Activated CD4-positive, alpha-beta T cell treated with anti-CD3 and anti-CD28 coated beads, Interleukin-2, amount 10 ng/mL, durations not matched to agents 7 days and 5 days (primary cell): ENCODE measurements at regions not wholly inside any gene's neighbourhood (a gene's known extent, or its start where the extent isn't known, plus 50 kb on each side); places are given as distances from the start of the nearest gene placed in this dataset.
"Not testable (repeated sequence)": the region's sequence is repeated elsewhere in the genome, so short reads cannot be mapped to it uniquely, and the experiment has no call there.

Source experiments
- CTCF ChIA-PET: fragments of 350-600 bp; sonication (Branson Sonifier 250); formaldehyde crosslinking; loops from one replicate; lab custom pipeline; 2021; ENCODE audit warnings: antibody characterized with exemption; lab: Charles Lee
- POLR2A ChIA-PET: fragments of 350-600 bp; sonication (Branson Sonifier 250); formaldehyde crosslinking; loops from one replicate; lab custom pipeline; 2021; ENCODE audit warnings: antibody characterized with exemption; lab: Charles Lee
- DNase-seq: peaks from one replicate; pipeline ENCODE4 v3.0.0-alpha.2; 2020
- H3K27ac Mint-ChIP-seq: one replicate; pipeline ENCODE4 v1.8.0; 2021; ENCODE audit warnings: mild to moderate bottlenecking, moderate library complexity, mixed read lengths
- H3K27me3 Mint-ChIP-seq: one replicate; pipeline ENCODE4 v1.8.0; 2021; ENCODE audit warnings: mixed read lengths
- H3K36me3 Mint-ChIP-seq: one replicate; pipeline ENCODE4 v1.8.0; 2021; ENCODE audit warnings: low read depth, mixed read lengths
- H3K4me1 Mint-ChIP-seq: one replicate; pipeline ENCODE4 v1.8.0; 2021; ENCODE audit warnings: mixed read lengths
- H3K4me3 Mint-ChIP-seq: one replicate; pipeline ENCODE4 v1.8.0; 2021; ENCODE audit warnings: mild to moderate bottlenecking, moderate library complexity, mixed read lengths
- H3K9me3 Mint-ChIP-seq: one replicate; pipeline ENCODE4 v1.8.0; 2021; ENCODE audit warnings: mixed read lengths

DNA sequence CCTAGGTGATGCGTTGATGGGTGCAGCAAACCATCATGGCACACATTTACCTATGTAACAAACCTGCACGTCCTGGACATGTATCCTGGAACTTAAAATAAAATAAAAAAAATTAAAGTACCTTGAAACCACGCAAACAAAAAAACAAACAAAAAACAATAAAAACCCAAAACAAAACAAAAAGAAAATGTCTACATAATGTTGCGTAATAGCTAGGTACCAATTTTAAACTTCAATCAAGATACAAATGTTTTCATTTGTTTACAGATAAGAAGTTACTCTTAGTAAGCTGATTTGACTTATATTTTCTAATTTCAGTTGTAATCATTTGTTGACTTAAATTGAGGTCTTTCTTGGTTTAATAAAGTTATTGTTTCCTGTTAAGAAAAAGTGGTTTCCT lies 349.6 kb upstream of the KCNMB2 start:
- CTCF ChIA-PET, result no interaction called here
- Mint-ChIP-seq H3K27ac (no peak overlapping the region), H3K9me3 (no peaks in the 10 kb centered on the region), H3K4me1 (no peaks in the 10 kb centered on the region), H3K4me3 (no peak overlapping the region), H3K36me3 (no peaks in the 10 kb centered on the region), H3K27me3 (no peaks in the 10 kb centered on the region)
- no peak for DNase-seq
- POLR2A ChIA-PET, result no interaction called here

DNA sequence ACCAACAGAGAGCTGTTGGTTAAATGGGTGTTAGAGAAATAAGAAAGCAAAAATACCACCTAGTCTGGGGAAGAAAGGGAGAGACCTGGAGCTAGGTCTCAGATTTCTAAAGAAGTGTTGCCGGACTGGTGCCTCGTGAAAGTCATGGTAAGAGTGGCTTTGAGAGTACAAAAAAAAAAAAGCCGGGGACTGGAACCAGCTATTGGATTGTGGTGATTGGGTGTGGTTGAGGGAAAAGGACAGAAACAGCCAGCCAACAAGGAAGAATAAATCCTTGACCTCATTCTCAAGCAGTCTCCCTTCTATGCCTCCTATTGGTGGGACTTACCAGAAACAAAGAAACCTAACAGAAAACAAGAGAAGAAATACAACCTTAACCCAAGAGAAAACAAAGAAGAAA lies 346.4 kb upstream of the KCNMB2 start:
- H3K4me1 Mint-ChIP-seq, result no peaks in the 10 kb centered on the region

DNA sequence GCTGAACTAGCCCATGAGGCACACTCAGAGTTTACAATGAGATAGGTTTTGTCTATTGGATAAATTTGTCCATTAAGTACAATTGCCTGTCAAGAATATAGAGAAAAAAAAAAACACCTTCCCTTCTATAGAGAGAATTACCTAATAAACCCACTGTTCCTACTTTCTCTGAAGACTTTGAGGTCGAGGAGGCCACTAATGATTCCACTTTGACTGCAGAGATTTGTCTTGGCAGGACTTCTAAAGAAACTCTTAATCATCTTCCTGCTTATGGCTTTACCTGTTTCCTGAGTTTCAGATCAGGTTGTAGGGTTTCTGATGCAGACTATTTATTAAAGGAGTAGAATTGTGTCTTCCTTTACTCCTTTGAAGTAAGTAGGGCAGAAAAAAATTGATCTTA lies 342.4 kb upstream of the KCNMB2 start:
- no peak overlapping the region for H3K4me3 Mint-ChIP-seq
- ChIA-PET POLR2A (no interaction called here), CTCF (no interaction called here)
- H3K36me3 Mint-ChIP-seq, result no peaks in the 10 kb centered on the region
- no peaks in the 10 kb centered on the region for H3K9me3 Mint-ChIP-seq
- no peaks in the 10 kb centered on the region for H3K4me1 Mint-ChIP-seq
- no peaks in the 10 kb centered on the region for H3K27me3 Mint-ChIP-seq
- DNase-seq, result no peak
- H3K27ac Mint-ChIP-seq, result no peak overlapping the region

More for the DNA sequence above, 346.4 kb upstream of the KCNMB2 start:
- Mint-ChIP-seq H3K27me3 (no peaks in the 10 kb centered on the region), H3K36me3 (no peaks in the 10 kb centered on the region), H3K9me3 (no peaks in the 10 kb centered on the region), H3K27ac (no peak overlapping the region), H3K4me3 (no peak overlapping the region)
- no peak for DNase-seq
- ChIA-PET POLR2A (no interaction called here), CTCF (no interaction called here)

DNA sequence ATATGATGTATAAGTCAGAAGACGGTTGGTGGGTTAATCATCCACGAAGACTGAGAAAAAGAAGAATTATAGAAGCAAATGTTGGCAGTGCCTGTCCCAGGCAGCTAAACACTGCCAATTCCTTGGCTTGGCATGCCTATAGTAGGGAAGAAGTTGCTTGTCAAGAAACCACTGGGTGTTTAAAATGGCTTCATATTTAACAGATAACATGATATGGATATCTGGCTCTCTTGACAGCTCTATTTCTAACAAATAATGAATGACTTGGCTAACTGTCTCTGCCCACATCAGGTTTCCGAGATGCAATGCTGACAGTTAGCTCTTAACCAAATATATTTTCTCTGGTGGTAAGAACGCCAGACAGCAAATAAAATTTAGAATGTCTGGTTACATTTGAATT lies 341.7 kb upstream of the KCNMB2 start:
- CTCF ChIA-PET, result no interaction called here

GRCh38 chr3:178195824-178196223 lies 340.4 kb upstream of the KCNMB2 start:
- no peak overlapping the region for H3K27ac Mint-ChIP-seq
- DNase-seq, result no peak
- CTCF ChIA-PET, result interaction anchor here (0.6 kb wide), 1 partner anchor 617 kb away, joined by 3 read pairs; no protein-coding TSS in a partner anchor
- H3K9me3 Mint-ChIP-seq, result no peaks in the 10 kb centered on the region
- no peak overlapping the region for H3K4me3 Mint-ChIP-seq
- POLR2A ChIA-PET, result no interaction called here
- no peaks in the 10 kb centered on the region for H3K36me3 Mint-ChIP-seq
- H3K4me1 Mint-ChIP-seq, result no peaks in the 10 kb centered on the region
- no peaks in the 10 kb centered on the region for H3K27me3 Mint-ChIP-seq

More for the DNA sequence above, 341.7 kb upstream of the KCNMB2 start:
- Mint-ChIP-seq H3K9me3 (no peaks in the 10 kb centered on the region), H3K4me3 (no peak overlapping the region), H3K27ac (no peak overlapping the region), H3K36me3 (no peaks in the 10 kb centered on the region), H3K4me1 (no peaks in the 10 kb centered on the region), H3K27me3 (no peaks in the 10 kb centered on the region)
- DNase-seq, result no peak
- POLR2A ChIA-PET, result no interaction called here

DNA sequence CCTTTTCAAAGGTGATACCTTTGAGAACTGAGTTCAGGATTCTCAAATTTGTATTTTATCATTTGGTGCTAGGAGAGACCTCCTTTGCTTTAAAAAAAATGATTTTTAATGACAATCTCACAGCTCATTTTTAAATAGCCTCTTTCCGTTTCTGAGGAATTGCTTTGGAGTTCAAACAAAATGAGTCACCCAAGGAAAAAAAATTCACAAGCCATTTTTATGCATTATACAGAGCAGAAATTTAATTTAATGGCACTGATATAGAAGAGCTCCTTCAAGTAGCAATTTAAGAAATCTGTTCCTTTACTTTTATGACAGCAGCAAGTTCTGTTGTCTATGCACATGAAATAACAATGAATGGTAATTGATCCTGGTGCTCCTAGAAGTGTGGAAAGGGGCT lies 337.9 kb upstream of the KCNMB2 start:
- Mint-ChIP-seq H3K27me3 (no peaks in the 10 kb centered on the region), H3K27ac (no peak overlapping the region), H3K36me3 (no peaks in the 10 kb centered on the region), H3K4me1 (no peaks in the 10 kb centered on the region), H3K9me3 (no peaks in the 10 kb centered on the region), H3K4me3 (no peak overlapping the region)
- ChIA-PET POLR2A (no interaction called here), CTCF (no interaction called here)
- DNase-seq, result no peak

- Mint-ChIP-seq H3K4me1 (no peaks in the 10 kb centered on the region), H3K27ac (no peak overlapping the region), H3K36me3 (no peaks in the 10 kb centered on the region), H3K9me3 (no peaks in the 10 kb centered on the region), H3K4me3 (no peak overlapping the region), H3K27me3 (no peaks in the 10 kb centered on the region)
- no peak for DNase-seq
- POLR2A ChIA-PET, result no interaction called here
- CTCF ChIA-PET, result interaction anchor here (0.6 to 0.7 kb wide), 2 partner anchors 21 to 108 kb away, joined by 3 read pairs; no protein-coding TSS in a partner anchor
These were observed 335.9 kb upstream of the KCNMB2 start for GRCh38 chr3:178200316-178200715.

GRCh38 chr3:178201714-178202113 lies 334.5 kb upstream of the KCNMB2 start:
- DNase-seq, result no peak
- POLR2A ChIA-PET, result no interaction called here
- Mint-ChIP-seq H3K4me1 (no peaks in the 10 kb centered on the region), H3K27ac (no peak overlapping the region), H3K27me3 (no peaks in the 10 kb centered on the region), H3K9me3 (no peaks in the 10 kb centered on the region), H3K36me3 (no peaks in the 10 kb centered on the region), H3K4me3 (no peak overlapping the region)
- CTCF ChIA-PET, result interaction anchor here (0.6 to 0.9 kb wide), 2 partner anchors 23 to 413 kb away, joined by 3 to 5 read pairs; no protein-coding TSS in a partner anchor

GRCh38 chr3:178202194-178202593 lies 334.0 kb upstream of the KCNMB2 start:
- no peak overlapping the region for H3K27ac Mint-ChIP-seq
- H3K4me3 Mint-ChIP-seq, result no peak overlapping the region
- no peaks in the 10 kb centered on the region for H3K9me3 Mint-ChIP-seq
- ChIA-PET POLR2A (no interaction called here), CTCF (no interaction called here)
- no peak for DNase-seq
- no peaks in the 10 kb centered on the region for H3K27me3 Mint-ChIP-seq
- no peaks in the 10 kb centered on the region for H3K4me1 Mint-ChIP-seq
- H3K36me3 Mint-ChIP-seq, result no peaks in the 10 kb centered on the region

DNA sequence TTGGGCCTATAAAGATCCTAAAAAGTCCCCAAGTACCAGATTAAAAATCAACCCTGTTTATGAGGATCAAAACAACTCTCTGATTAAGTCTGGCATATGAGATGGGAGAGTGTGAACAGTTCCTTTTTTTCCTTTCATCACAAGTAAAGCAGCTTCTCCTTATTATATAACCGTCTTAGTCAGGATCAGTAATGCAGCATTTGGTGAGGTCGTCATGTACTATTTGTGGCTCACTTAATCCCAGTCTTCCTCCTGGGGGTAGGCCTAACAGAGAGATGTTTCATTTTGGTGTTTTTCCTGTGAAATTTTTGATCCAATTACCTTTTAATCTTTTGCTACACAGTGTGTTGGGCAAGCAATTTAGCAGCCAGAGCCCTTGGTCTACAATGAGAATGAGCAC lies 333.1 kb upstream of the KCNMB2 start:
- DNase-seq, result no peak
- H3K27ac Mint-ChIP-seq, result no peak overlapping the region
- no peaks in the 10 kb centered on the region for H3K36me3 Mint-ChIP-seq
- H3K4me1 Mint-ChIP-seq, result no peaks in the 10 kb centered on the region
- POLR2A ChIA-PET, result no interaction called here
- CTCF ChIA-PET, result interaction anchor here (0.5 to 1.4 kb wide), 2 partner anchors 14 to 1795 kb away, joined by 3 read pairs; no protein-coding TSS in a partner anchor
- no peaks in the 10 kb centered on the region for H3K9me3 Mint-ChIP-seq
- H3K4me3 Mint-ChIP-seq, result no peak overlapping the region
- no peaks in the 10 kb centered on the region for H3K27me3 Mint-ChIP-seq

GRCh38 chr3:178203650-178204049 lies 332.6 kb upstream of the KCNMB2 start:
- Mint-ChIP-seq H3K27me3 (no peaks in the 10 kb centered on the region), H3K4me1 (no peaks in the 10 kb centered on the region), H3K4me3 (no peak overlapping the region), H3K27ac (no peak overlapping the region), H3K9me3 (no peaks in the 10 kb centered on the region), H3K36me3 (no peaks in the 10 kb centered on the region)
- POLR2A ChIA-PET, result no interaction called here
- CTCF ChIA-PET, result interaction anchor here (1.4 kb wide), 1 partner anchor 13 kb away, joined by 3 read pairs; no protein-coding TSS in a partner anchor
- no peak for DNase-seq

DNA sequence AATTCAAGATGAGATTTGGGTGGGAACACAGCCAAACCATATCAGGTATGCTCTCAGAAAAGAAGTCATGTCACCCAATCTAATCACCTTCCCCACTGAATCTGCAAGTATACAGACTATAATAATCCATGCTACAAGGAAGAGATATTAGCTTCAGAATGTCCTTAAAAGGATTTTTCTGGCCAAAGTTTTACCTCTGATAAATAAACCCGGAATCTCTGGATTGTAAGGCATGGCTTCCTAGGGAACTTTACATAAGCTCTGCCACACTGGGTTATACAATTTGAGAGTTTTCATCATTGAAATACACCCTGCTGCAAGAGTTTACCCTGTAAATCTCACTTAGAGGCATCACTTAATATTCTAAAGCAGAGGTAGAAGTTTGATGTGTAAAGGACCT lies 330.5 kb upstream of the KCNMB2 start:
- no peaks in the 10 kb centered on the region for H3K27me3 Mint-ChIP-seq
- ChIA-PET POLR2A (no interaction called here), CTCF (no interaction called here)
- no peak overlapping the region for H3K27ac Mint-ChIP-seq
- no peak for DNase-seq
- H3K4me1 Mint-ChIP-seq, result no peaks in the 10 kb centered on the region
- H3K36me3 Mint-ChIP-seq, result no peaks in the 10 kb centered on the region
- no peak overlapping the region for H3K4me3 Mint-ChIP-seq
- H3K9me3 Mint-ChIP-seq, result no peaks in the 10 kb centered on the region

DNA sequence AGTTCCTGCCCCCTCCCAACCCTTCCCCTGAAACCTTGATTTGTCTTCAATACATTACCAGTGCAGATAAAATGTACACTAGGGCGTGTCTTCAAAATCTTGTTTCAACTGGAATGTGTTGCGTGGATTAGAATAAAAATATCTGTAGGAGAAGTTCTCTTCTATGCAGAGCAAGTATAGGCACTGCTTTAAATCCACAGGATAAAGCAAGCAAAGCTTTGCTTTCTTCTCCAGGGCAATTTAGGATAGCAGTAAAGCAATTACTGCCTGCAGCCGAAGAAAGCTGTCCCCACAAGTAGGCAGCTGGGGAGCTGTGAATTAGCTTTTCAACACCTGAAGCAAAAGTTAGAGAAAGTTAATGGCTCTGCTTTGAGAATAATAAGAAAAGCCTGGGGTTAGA lies 329.7 kb upstream of the KCNMB2 start:
- no peaks in the 10 kb centered on the region for H3K4me1 Mint-ChIP-seq
- H3K4me3 Mint-ChIP-seq, result no peak overlapping the region
- no peaks in the 10 kb centered on the region for H3K9me3 Mint-ChIP-seq
- H3K36me3 Mint-ChIP-seq, result no peaks in the 10 kb centered on the region
- POLR2A ChIA-PET, result no interaction called here
- H3K27ac Mint-ChIP-seq, result no peak overlapping the region
- CTCF ChIA-PET, result no interaction called here
- H3K27me3 Mint-ChIP-seq, result no peaks in the 10 kb centered on the region
- no peak for DNase-seq

DNA sequence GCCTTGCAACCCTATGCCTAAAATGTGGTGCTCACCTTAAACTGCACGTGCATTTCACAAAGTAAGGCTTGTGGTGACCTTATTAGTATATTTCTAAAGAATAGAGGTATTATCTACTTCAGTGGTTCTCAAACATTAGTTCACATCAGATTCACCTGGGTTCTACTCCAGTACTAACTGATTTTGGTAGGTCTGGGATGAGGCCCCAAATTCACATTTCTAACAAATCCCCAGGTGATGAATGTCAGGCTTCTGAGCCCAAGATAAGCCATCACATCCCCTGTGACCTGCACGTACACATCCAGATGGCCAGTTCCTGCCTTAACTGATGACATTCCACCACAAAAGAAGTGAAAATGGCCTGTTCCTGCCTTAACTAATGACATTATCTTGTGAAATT lies 329.1 kb upstream of the KCNMB2 start:
- H3K27me3 Mint-ChIP-seq, CTCF ChIA-PET, H3K4me1 Mint-ChIP-seq: not testable (repeated sequence)

More for the DNA sequence above, 329.1 kb upstream of the KCNMB2 start:
- DNase-seq, H3K36me3 Mint-ChIP-seq, POLR2A ChIA-PET, H3K4me3 Mint-ChIP-seq, H3K9me3 Mint-ChIP-seq, H3K27ac Mint-ChIP-seq: not testable (repeated sequence)
